ENCODE measurements at regions not wholly inside any gene's neighbourhood (a gene's known extent, or its start where the extent isn't known, plus 50 kb on each side); places are given as distances from the start of the nearest gene placed in this dataset.

DNA sequence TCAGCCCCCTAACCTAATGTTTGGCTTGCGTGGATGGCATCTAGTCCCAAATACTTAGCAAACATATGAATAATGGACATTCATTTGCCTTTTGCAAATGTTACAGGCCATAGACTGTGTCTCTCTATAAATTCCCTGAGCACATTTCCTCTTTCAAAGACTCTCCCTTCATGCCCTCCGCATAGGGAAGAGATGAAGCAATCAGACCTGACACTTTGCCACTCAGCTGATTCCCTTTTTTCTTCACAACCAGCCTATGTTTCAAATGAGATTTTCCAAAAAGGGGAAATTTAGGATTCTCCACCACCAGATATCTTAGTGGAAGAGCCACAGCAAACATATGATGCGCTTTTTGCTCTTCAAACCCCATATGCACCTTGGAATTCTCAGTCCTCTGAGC lies 453.7 kb downstream of the STK39 start:
- peak overlapping the region; percentile 53 for H3K27ac ChIP-seq
- TF ChIP-seq CTCF (conservative IDR thresholded peaks at IDR 0.05), result no peak

DNA sequence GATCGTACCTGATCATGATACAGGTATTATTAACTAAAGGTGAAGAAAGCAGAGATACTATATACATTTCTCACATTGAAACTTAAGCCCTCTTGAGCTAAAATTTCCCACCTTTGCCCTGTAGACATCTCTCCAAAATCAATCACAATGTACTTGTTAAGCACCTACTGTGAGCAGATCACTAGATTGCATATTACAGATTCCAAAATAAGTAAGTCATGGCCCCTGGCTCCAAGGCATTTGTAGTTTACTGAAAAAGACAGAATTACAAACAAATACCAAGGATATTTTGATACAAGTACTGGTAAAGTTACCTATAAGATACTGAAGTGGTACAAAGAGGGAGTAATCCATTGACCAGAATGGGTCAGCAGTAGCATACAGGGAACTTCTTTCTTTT lies 455.3 kb downstream of the STK39 start:
- no peak for TF ChIP-seq CTCF (conservative IDR thresholded peaks at IDR 0.05)
- no peak overlapping the region for H3K27ac ChIP-seq

- no peak for TF ChIP-seq CTCF (conservative IDR thresholded peaks at IDR 0.05)
- no peak overlapping the region for H3K27ac ChIP-seq
These were observed 456.5 kb downstream of the STK39 start for GRCh38 chr2:167790781-167791450.

GRCh38 chr2:167790189-167790588 lies 457.2 kb downstream of the STK39 start:
- no peak for TF ChIP-seq CTCF (conservative IDR thresholded peaks at IDR 0.05)
- no peak overlapping the region for H3K27ac ChIP-seq

GRCh38 chr2:167787562-167787961 lies 459.8 kb downstream of the STK39 start:
- no peak for TF ChIP-seq CTCF (conservative IDR thresholded peaks at IDR 0.05)
- no peak overlapping the region for H3K27ac ChIP-seq

- no peak for TF ChIP-seq CTCF (conservative IDR thresholded peaks at IDR 0.05)
- no peak overlapping the region for H3K27ac ChIP-seq
These were observed 460.4 kb downstream of the STK39 start for GRCh38 chr2:167787021-167787420.

DNA sequence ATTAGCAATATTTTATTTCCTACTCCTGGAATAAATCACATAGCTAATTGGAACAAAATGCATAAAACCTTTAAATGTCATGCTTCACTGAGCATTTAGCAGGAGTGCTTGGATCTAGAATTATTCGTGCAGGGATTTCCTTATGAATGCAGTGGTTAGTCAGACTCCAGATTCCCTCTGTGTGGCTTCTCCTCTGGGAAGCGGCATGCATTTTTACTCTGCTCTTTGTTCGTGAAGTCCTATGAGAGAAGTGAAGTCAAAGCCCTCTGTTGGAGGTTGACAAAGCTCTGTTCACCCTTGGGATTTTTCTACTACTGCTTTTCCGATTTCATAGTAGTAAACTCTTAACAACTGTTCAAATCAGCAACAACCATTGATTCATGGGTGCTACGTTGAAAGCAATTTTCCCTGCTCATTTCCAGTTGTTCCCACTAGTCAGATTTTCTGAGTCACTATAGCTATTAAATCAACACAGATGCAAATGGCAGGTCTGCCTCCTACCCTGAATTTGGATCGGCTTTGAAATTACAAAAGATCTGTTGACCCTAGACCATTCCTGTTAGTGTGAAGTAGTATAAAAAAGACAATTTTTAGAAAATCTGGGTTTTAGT lies 461.7 kb downstream of the STK39 start:
- TF ChIP-seq CTCF (conservative IDR thresholded peaks at IDR 0.05), result no peak

More for the DNA sequence above, 461.7 kb downstream of the STK39 start:
- H3K27ac ChIP-seq, result no peak overlapping the region

All from VCaP (cell line).